HT-29 (cell line): ENCODE measurements at regions not wholly inside any gene's neighbourhood (a gene's known extent, or its start where the extent isn't known, plus 50 kb on each side); places are given as distances from the start of the nearest gene placed in this dataset.
"Not testable (repeated sequence)": the region's sequence is repeated elsewhere in the genome, so short reads cannot be mapped to it uniquely, and the experiment has no call there.

Source experiments
- DNase-seq: peaks from one replicate; pipeline ENCODE4 v3.0.0-alpha.2; 2015; ENCODE audit warnings: low spot score

GRCh38 chr18:30929718-30930117, 112.8 kb downstream of the DSC3 start:
- DNase-seq = no peak

GRCh38 chr18:30929065-30929464, 113.5 kb downstream of the DSC3 start:
- DNase-seq = no peak

- DNase-seq = no peak
These were observed 114.9 kb downstream of the DSC3 start for GRCh38 chr18:30927517-30928075.

GRCh38 chr18:30927042-30927441, 115.5 kb downstream of the DSC3 start:
- no peak for DNase-seq

- DNase-seq = no peak
These were observed 116.7 kb downstream of the DSC3 start for GRCh38 chr18:30925795-30926194.

GRCh38 chr18:30920757-30921156, 121.8 kb downstream of the DSC3 start:
- no peak for DNase-seq

GRCh38 chr18:30920351-30920750, 122.2 kb downstream of the DSC3 start:
- no peak for DNase-seq

- no peak for DNase-seq
These were observed 124.9 kb downstream of the DSC3 start for GRCh38 chr18:30917651-30918050.

GRCh38 chr18:30915336-30915988, 127.1 kb downstream of the DSC3 start:
- peak; percentile 27 for DNase-seq

GRCh38 chr18:30908381-30908780, 134.2 kb downstream of the DSC3 start:
- DNase-seq = no peak

- DNase-seq = peak; percentile 4
These were observed 139.0 kb downstream of the DSC3 start for GRCh38 chr18:30903566-30903965.

- DNase-seq = peak; percentile 51
These were observed 152.8 kb downstream of the DSC3 start for GRCh38 chr18:30889519-30890301.

- DNase-seq = no peak
These were observed 154.2 kb downstream of the DSC3 start for GRCh38 chr18:30888344-30888743.

GRCh38 chr18:30886998-30887397, 155.5 kb downstream of the DSC3 start:
- no peak for DNase-seq

GRCh38 chr18:30870466-30870865, 172.1 kb downstream of the DSC3 start:
- no peak for DNase-seq

GRCh38 chr18:30862900-30863299, 179.6 kb downstream of the DSC3 start:
- no peak for DNase-seq

- no peak for DNase-seq
These were observed 181.8 kb downstream of the DSC3 start for GRCh38 chr18:30860741-30861140.

- DNase-seq = no peak
These were observed 183.5 kb downstream of the DSC3 start for GRCh38 chr18:30859036-30859435.

- no peak for DNase-seq
These were observed 184.0 kb downstream of the DSC3 start for GRCh38 chr18:30858560-30858959.

GRCh38 chr18:30855762-30856161, 186.8 kb downstream of the DSC3 start:
- no peak for DNase-seq

- DNase-seq = no peak
These were observed 189.6 kb downstream of the DSC3 start for GRCh38 chr18:30852980-30853379.

GRCh38 chr18:30852541-30852940, 190.0 kb downstream of the DSC3 start:
- DNase-seq = no peak

GRCh38 chr18:30839056-30839561, 203.4 kb downstream of the DSC3 start:
- DNase-seq = not testable (repeated sequence)
